H1 (cell line): ENCODE measurements at regions not wholly inside any gene's neighbourhood (a gene's known extent, or its start where the extent isn't known, plus 50 kb on each side); places are given as distances from the start of the nearest gene placed in this dataset.

Source experiments
- ATF2 ChIP-seq: IDR thresholded peaks from 2 replicates; pipeline ENCODE4 v1.6.1; 2012; ENCODE audit warnings: low read length, inconsistent platforms
- ATF3 ChIP-seq: IDR thresholded peaks from 2 replicates; pipeline ENCODE4 v1.6.1; 2011; ENCODE audit warnings: low read depth, mild to moderate bottlenecking, low read length; ENCODE audit not compliant: insufficient read depth
- CTCF ChIP-seq, 3 experiments: IDR thresholded peaks; 1 replicate in 2 of 3; 2 replicates in 1 of 3; pipeline versions ENCODE4 v1.5.1 to v1.6.1; 2011; ENCODE audit warnings: low read length in 3 of 3, mild to moderate bottlenecking in 3 of 3, inconsistent platforms in 2 of 3, low read depth in 1 of 3, moderate library complexity in 1 of 3; ENCODE audit not compliant: insufficient read depth in 1 of 3; ENCODE audit errors: control extremely low read depth in 1 of 3
- GABPA ChIP-seq: IDR thresholded peaks from 2 replicates; pipeline ENCODE4 v1.6.1; 2011; ENCODE audit warnings: mild to moderate bottlenecking, low read length, moderate library complexity, borderline replicate concordance; ENCODE audit not compliant: insufficient read depth
- JUND ChIP-seq: IDR thresholded peaks from 2 replicates; pipeline ENCODE4 v1.6.1; 2011; ENCODE audit warnings: mild to moderate bottlenecking, improper control_type of control experiment, low read length
- KDM1A ChIP-seq: fragments of 200-600, 300-600 bp; sonication (generic); IDR thresholded peaks from 2 replicates; pipeline ENCODE4 v1.7.1; 2016; ENCODE audit warnings: mild to moderate bottlenecking, low read length, borderline replicate concordance
- MAFK ChIP-seq: IDR thresholded peaks from 2 replicates; pipeline ENCODE4 v1.6.1; 2012; ENCODE audit warnings: low read depth, mild to moderate bottlenecking, improper control_type of control experiment, low read length
- POLR2A ChIP-seq, 2 experiments: IDR thresholded peaks; 1 replicate in 1 of 2; 2 replicates in 1 of 2; pipeline ENCODE4 v1.6.1; 2011; ENCODE audit warnings: low read depth in 2 of 2, low read length in 2 of 2, mild to moderate bottlenecking in 2 of 2; ENCODE audit errors: control extremely low read depth in 1 of 2
- POLR2AphosphoS5 ChIP-seq: IDR thresholded peaks from 2 replicates; pipeline ENCODE4 v1.6.1; 2011; ENCODE audit warnings: low read depth, low read length
- RFX5 ChIP-seq: IDR thresholded peaks from 2 replicates; pipeline ENCODE4 v1.6.1; 2011; ENCODE audit warnings: low read depth, low read length, improper control_type of control experiment, borderline replicate concordance
- SIN3A ChIP-seq, 2 experiments: IDR thresholded peaks in 1 of 2; conservative IDR thresholded peaks in 1 of 2; 2 replicates each; pipeline ENCODE4 v1.6.1; 2011 to 2012; ENCODE audit warnings: low read length in 2 of 2, improper control_type of control experiment in 1 of 2, low read depth in 1 of 2, mild to moderate bottlenecking in 1 of 2
- SP1 ChIP-seq: IDR thresholded peaks from 2 replicates; pipeline ENCODE4 v1.6.1; 2011; ENCODE audit warnings: low read depth, low read length
- SP4 ChIP-seq: IDR thresholded peaks from 2 replicates; pipeline ENCODE4 v1.6.1; 2012; ENCODE audit warnings: low read length, inconsistent platforms
- TBP ChIP-seq: IDR thresholded peaks from 2 replicates; pipeline ENCODE4 v1.6.1; 2011; ENCODE audit warnings: low read depth, low read length, improper control_type of control experiment

DNA sequence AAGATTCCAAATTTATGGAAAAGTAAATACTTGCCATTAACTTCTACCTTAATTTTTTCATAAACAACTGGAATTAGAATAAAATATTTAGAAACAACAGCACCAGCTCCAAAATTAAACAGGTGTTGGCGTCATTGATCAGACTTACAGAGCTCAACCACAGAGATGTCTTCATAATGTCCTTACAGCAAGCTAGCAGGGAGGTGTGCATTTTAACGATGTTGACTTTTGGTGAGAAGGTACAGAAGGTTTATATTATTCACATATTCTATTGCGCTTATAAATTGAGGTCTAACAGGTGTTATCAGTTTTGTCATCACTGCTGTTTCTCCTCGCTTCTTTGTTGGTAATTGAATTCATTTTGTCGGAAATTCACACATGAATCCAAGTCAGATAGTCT is 226.2 kb upstream of the CA10 start:
- TF ChIP-seq TBP (no peak), SP4 (no peak), SIN3A (conservative IDR thresholded peaks at IDR 0.05 in 1 of 2, IDR thresholded peaks at IDR 0.05 in 1 of 2; ENCODE audit: low read depth in 1 of 2, low read length in 2 of 2) (no peak), RFX5 (no peak), POLR2A (IDR thresholded peaks at IDR 0.05; ENCODE audit: control extremely low read depth in 1 of 2, low read depth in 2 of 2, low read length in 2 of 2) (no peak), CTCF (IDR thresholded peaks at IDR 0.05; ENCODE audit: control extremely low read depth in 1 of 3, insufficient read depth in 1 of 3, low read depth in 1 of 3, low read length in 3 of 3) (no peak), MAFK (no peak), KDM1A (no peak), SP1 (no peak), POLR2AphosphoS5 (no peak), JUND (no peak), ATF2 (no peak), GABPA (no peak), ATF3 (no peak)
